ENCODE measurements at regions not wholly inside any gene's neighbourhood (a gene's known extent, or its start where the extent isn't known, plus 50 kb on each side); places are given as distances from the start of the nearest gene placed in this dataset.
A peak's percentile ranks its signal among the peaks of the same experiment; 100 is the strongest.

DNA sequence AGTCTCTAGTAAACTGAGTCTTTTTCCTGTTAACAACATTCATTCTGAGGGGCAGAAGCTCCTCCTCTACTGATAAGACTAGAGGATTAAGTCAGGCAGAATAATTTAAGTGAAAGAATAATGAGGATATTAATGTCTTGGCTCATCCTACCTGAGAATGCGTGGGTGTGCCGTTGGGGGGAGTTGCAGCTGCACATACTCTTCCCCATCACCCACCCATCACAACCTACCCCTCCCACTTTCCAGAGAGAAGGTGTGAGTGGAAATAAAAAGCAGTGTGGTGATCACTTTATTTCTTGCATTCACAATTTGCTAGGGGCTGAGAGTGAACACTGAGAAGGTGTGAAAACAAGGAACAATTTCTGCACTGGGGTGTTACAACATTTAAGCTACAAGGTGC, 146.8 kb upstream of the MAGI3 start:
- TF ChIP-seq, protein P1, sequence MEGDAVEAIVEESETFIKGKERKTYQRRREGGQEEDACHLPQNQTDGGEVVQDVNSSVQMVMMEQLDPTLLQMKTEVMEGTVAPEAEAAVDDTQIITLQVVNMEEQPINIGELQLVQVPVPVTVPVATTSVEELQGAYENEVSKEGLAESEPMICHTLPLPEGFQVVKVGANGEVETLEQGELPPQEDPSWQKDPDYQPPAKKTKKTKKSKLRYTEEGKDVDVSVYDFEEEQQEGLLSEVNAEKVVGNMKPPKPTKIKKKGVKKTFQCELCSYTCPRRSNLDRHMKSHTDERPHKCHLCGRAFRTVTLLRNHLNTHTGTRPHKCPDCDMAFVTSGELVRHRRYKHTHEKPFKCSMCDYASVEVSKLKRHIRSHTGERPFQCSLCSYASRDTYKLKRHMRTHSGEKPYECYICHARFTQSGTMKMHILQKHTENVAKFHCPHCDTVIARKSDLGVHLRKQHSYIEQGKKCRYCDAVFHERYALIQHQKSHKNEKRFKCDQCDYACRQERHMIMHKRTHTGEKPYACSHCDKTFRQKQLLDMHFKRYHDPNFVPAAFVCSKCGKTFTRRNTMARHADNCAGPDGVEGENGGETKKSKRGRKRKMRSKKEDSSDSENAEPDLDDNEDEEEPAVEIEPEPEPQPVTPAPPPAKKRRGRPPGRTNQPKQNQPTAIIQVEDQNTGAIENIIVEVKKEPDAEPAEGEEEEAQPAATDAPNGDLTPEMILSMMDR (IDR thresholded peaks at IDR 0.05; ENCODE audit: unreplicated experiment in 3 of 3) = no peak
- Mint-ChIP-seq H3K36me3 (ENCODE audit: low read depth) (no peaks in the 10 kb centered on the region), H3K9me3 (no peaks in the 10 kb centered on the region), H3K27ac (peak overlapping the region; percentile 5 to 28 (median 24)), H3K4me1 (peaks cover 20% of the 10 kb centered on the region), H3K4me3 (no peak overlapping the region), H3K27me3 (ENCODE audit: low read depth) (no peaks in the 10 kb centered on the region)

DNA sequence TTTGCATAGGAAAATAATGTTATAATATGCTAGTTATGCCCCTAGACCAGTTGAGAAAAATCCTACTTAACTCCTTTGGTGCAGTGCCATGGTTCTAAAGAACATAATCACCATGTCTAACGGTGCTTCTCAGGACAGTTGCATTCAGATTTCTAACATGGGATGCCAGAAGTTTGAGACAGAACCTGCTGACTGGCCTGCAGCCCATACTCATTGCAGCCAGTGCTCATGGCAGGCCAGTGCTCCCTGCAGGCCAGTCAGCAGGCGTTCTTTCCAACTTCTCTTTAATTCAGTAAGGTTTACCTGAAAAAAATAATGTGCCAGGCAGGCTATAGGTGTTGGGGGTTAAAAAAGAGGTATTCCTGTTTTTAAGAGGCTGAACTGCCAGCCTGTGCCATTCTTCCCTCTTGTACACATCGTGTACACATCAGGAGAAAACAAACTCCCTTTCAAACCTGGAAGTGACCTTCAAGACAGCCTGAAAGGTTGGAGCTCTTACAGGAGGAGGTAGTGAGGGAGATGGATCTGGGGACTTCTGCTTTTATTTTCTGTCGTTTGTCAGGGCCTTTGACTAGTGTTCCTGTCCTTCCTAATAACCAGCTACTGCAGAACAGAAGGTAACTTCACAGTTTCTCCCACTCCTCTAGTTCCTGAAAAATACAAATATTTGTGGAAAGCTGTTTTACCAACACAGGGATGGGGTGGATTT, 146.0 kb upstream of the MAGI3 start:
- Mint-ChIP-seq H3K27ac (peak overlapping the region in 2 of 3 experiments; percentile 5 to 24), H3K9me3 (no peaks in the 10 kb centered on the region), H3K4me3 (no peak overlapping the region), H3K36me3 (ENCODE audit: low read depth) (no peaks in the 10 kb centered on the region), H3K4me1 (peaks cover 20% of the 10 kb centered on the region), H3K27me3 (ENCODE audit: low read depth) (no peaks in the 10 kb centered on the region)
- TF ChIP-seq, protein P1 (IDR thresholded peaks at IDR 0.05; ENCODE audit: unreplicated experiment in 3 of 3) = no peak

DNA sequence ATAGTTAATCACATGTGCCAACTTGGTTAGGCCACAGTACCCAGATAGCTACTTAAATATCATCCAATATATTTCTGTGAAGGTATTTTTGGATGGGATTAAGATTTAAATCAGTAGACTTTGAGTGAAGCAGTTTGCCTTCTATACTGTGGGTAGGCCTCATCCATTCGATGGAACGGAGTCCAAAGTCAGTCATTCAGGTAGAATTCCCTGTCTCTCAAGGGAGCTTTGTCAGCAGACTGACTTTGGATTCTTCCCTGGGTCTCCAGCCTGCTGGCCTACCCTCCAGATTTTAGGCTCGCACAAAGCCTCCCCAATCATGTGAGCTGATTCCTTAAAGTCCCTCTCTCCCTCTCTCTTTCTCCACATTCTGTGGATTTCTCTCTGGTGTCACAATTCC, 145.1 kb upstream of the MAGI3 start:
- Mint-ChIP-seq H3K9me3 (no peaks in the 10 kb centered on the region), H3K4me1 (peaks cover 20% of the 10 kb centered on the region), H3K27me3 (ENCODE audit: low read depth) (peaks cover 3% of the 10 kb centered on the region), H3K27ac (no peak overlapping the region), H3K4me3 (no peak overlapping the region), H3K36me3 (ENCODE audit: low read depth) (no peaks in the 10 kb centered on the region)
- TF ChIP-seq, protein P1 (IDR thresholded peaks at IDR 0.05; ENCODE audit: unreplicated experiment in 3 of 3) = no peak

DNA sequence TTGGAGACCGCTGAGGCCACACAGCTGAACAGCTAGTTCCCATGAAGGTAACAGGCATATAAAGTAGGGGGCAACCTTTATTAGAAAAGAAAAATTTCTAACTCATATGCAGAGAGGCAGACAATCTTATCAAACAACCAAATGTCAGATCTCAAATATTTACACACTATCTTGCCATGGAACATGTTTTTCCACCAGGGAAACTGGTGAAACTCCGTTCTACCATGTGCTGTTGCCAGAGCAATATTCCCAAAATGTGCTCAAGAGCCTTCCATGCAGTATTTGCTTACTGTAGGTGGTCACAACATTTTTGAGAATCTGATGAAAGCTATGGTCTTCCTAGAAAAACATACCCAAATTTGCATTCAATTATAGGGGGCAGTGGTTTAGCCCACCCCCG, 143.4 kb upstream of the MAGI3 start:
- H3K4me3 Mint-ChIP-seq = no peak overlapping the region
- peaks cover 16% of the 10 kb centered on the region for H3K4me1 Mint-ChIP-seq

DNA sequence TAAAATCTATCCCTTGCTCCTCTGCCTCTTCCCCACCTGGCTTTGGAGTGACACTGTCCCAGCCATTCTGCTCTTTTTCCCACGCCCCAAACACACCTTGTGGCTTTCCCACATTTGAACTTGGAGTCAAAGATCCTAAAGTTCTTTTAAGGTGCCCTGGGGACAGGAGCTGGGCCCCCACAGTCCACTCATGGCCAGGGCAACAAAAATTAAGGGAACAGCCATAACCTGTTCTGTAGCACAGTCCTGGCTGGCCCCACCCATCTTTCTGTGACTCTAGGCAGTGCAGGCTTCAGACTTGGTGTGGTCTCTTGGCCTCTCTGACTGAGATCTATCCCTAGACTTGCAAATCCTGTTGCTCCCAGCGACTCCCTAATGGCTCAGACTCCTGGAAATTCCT, 143.0 kb upstream of the MAGI3 start:
- H3K4me3 Mint-ChIP-seq = no peak overlapping the region
- TF ChIP-seq, protein P1 (IDR thresholded peaks at IDR 0.05; ENCODE audit: unreplicated experiment in 3 of 3) = no peak
- H3K4me1 Mint-ChIP-seq = peaks cover 15% of the 10 kb centered on the region
- no peaks in the 10 kb centered on the region for H3K9me3 Mint-ChIP-seq
- H3K27me3 Mint-ChIP-seq (ENCODE audit: low read depth) = peaks cover 3% of the 10 kb centered on the region
- H3K27ac Mint-ChIP-seq = peak overlapping the region in 1 of 3 experiments; percentile 63
- no peaks in the 10 kb centered on the region for H3K36me3 Mint-ChIP-seq (ENCODE audit: low read depth)

More for the DNA sequence above, 143.4 kb upstream of the MAGI3 start:
- TF ChIP-seq, protein P1 (IDR thresholded peaks at IDR 0.05; ENCODE audit: unreplicated experiment in 3 of 3) = no peak
- H3K27ac Mint-ChIP-seq = no peak overlapping the region
- no peaks in the 10 kb centered on the region for H3K9me3 Mint-ChIP-seq
- H3K27me3 Mint-ChIP-seq (ENCODE audit: low read depth) = peaks cover 3% of the 10 kb centered on the region
- no peaks in the 10 kb centered on the region for H3K36me3 Mint-ChIP-seq (ENCODE audit: low read depth)

DNA sequence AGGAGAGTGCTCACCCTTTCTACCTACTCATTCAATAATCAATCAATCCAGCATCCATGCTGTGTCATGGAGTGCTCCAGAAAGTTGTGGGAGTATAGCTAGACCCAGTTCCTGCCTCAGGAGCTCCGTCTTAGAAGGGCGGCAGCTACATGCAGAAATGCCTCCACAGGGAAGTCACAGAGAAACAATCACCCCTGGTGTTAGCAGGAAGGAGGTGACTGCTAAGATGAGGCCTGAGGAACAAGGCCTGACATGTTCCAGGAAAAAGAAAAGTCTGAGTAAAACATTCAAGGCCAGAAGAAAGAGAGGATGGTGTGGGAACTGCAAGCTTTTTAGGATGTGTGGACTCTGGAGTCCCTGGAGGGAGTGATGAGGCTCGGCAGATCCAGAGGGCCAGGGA, 142.5 kb upstream of the MAGI3 start:
- Mint-ChIP-seq H3K27me3 (ENCODE audit: low read depth) (peaks cover 3% of the 10 kb centered on the region), H3K4me3 (no peak overlapping the region), H3K27ac (peak overlapping the region in 1 of 3 experiments; percentile 63), H3K9me3 (no peaks in the 10 kb centered on the region), H3K36me3 (ENCODE audit: low read depth) (no peaks in the 10 kb centered on the region), H3K4me1 (peaks cover 11% of the 10 kb centered on the region)
- TF ChIP-seq, protein P1 (IDR thresholded peaks at IDR 0.05; ENCODE audit: unreplicated experiment in 3 of 3) = no peak

Measured in nephron (organoid).